ENCODE measurements at regions not wholly inside any gene's neighbourhood (a gene's known extent, or its start where the extent isn't known, plus 50 kb on each side); places are given as distances from the start of the nearest gene placed in this dataset.

- H3K36me3 Mint-ChIP-seq (ENCODE audit: insufficient read depth, unreplicated experiment): no peaks in the 10 kb centered on the region
- BruUV-seq (replicated peaks): no TSS peak
- CTCF ChIA-PET: no interaction called here
Measured at GRCh38 chr3:105274536-105274935, 92.2 kb upstream of the ALCAM start.

GRCh38 chr3:105274958-105275357, 91.8 kb upstream of the ALCAM start:
- no peaks in the 10 kb centered on the region for H3K9me3 ChIP-seq
- Mint-ChIP-seq H3K4me3 (ENCODE audit: unreplicated experiment) (no peak overlapping the region), H3K27me3 (ENCODE audit: insufficient read depth, unreplicated experiment) (peaks cover 2% of the 10 kb centered on the region), H3K27ac (ENCODE audit: unreplicated experiment) (no peak overlapping the region), H3K36me3 (ENCODE audit: insufficient read depth, unreplicated experiment) (no peaks in the 10 kb centered on the region), H3K9me3 (ENCODE audit: unreplicated experiment) (no peaks in the 10 kb centered on the region), H3K4me1 (ENCODE audit: low read depth, unreplicated experiment) (no peaks in the 10 kb centered on the region)
- POLR2A ChIA-PET: no interaction called here
- H3K36me3 ChIP-seq (ENCODE audit: control insufficient read depth, insufficient read depth, low read length): no peaks in the 10 kb centered on the region
- H3K4me1 ChIP-seq: no peaks in the 10 kb centered on the region
- CTCF ChIA-PET: no interaction called here
- no peak for DNase-seq
- no peak overlapping the region for H3K4me3 ChIP-seq (ENCODE audit: low read depth, low read length)
- no peak for TF ChIP-seq CTCF (IDR thresholded peaks at IDR 0.05; ENCODE audit: insufficient read depth in 1 of 2, low read depth in 1 of 2, low read length in 1 of 2, severe bottlenecking in 1 of 2, unreplicated experiment in 1 of 2)
- H3K27me3 ChIP-seq (replicated peaks; ENCODE audit: control insufficient read depth, insufficient read depth, low read length): no peaks in the 10 kb centered on the region
- intact Hi-C loops (cut with micrococcal nuclease; ENCODE audit: unreplicated experiment): no loop called here
- BruUV-seq (replicated peaks): no TSS peak

More at GRCh38 chr3:105274536-105274935, 92.2 kb upstream of the ALCAM start:
- Histone ChIP-seq H3K27me3 (replicated peaks; ENCODE audit: control insufficient read depth, insufficient read depth, low read length) (no peaks in the 10 kb centered on the region), H3K9me3 (no peaks in the 10 kb centered on the region), H3K4me1 (no peaks in the 10 kb centered on the region), H3K36me3 (ENCODE audit: control insufficient read depth, insufficient read depth, low read length) (no peaks in the 10 kb centered on the region), H3K4me3 (ENCODE audit: low read depth, low read length) (no peak overlapping the region)
- no peaks in the 10 kb centered on the region for H3K9me3 Mint-ChIP-seq (ENCODE audit: unreplicated experiment)
- no peak overlapping the region for H3K4me3 Mint-ChIP-seq (ENCODE audit: unreplicated experiment)
- intact Hi-C loops (cut with micrococcal nuclease; ENCODE audit: unreplicated experiment): no loop called here
- no peak overlapping the region for H3K27ac Mint-ChIP-seq (ENCODE audit: unreplicated experiment)
- POLR2A ChIA-PET: no interaction called here
- no peak for TF ChIP-seq CTCF (IDR thresholded peaks at IDR 0.05; ENCODE audit: insufficient read depth in 1 of 2, low read depth in 1 of 2, low read length in 1 of 2, severe bottlenecking in 1 of 2, unreplicated experiment in 1 of 2)
- no peak for DNase-seq
- H3K4me1 Mint-ChIP-seq (ENCODE audit: low read depth, unreplicated experiment): no peaks in the 10 kb centered on the region
- peaks cover 2% of the 10 kb centered on the region for H3K27me3 Mint-ChIP-seq (ENCODE audit: insufficient read depth, unreplicated experiment)

GRCh38 chr3:105277656-105278055, 89.1 kb upstream of the ALCAM start:
- no peak for DNase-seq
- Histone ChIP-seq H3K9me3 (no peaks in the 10 kb centered on the region), H3K27me3 (replicated peaks; ENCODE audit: control insufficient read depth, insufficient read depth, low read length) (no peaks in the 10 kb centered on the region), H3K36me3 (ENCODE audit: control insufficient read depth, insufficient read depth, low read length) (no peaks in the 10 kb centered on the region), H3K4me3 (ENCODE audit: low read depth, low read length) (no peak overlapping the region), H3K4me1 (no peaks in the 10 kb centered on the region)
- H3K27me3 Mint-ChIP-seq (ENCODE audit: insufficient read depth, unreplicated experiment): peaks cover 2% of the 10 kb centered on the region
- BruUV-seq (replicated peaks): no TSS peak
- H3K4me3 Mint-ChIP-seq (ENCODE audit: unreplicated experiment): no peak overlapping the region
- H3K4me1 Mint-ChIP-seq (ENCODE audit: low read depth, unreplicated experiment): no peaks in the 10 kb centered on the region
- no peak for TF ChIP-seq CTCF (IDR thresholded peaks at IDR 0.05; ENCODE audit: insufficient read depth in 1 of 2, low read depth in 1 of 2, low read length in 1 of 2, severe bottlenecking in 1 of 2, unreplicated experiment in 1 of 2)
- no peak overlapping the region for H3K27ac Mint-ChIP-seq (ENCODE audit: unreplicated experiment)
- H3K36me3 Mint-ChIP-seq (ENCODE audit: insufficient read depth, unreplicated experiment): no peaks in the 10 kb centered on the region
- ChIA-PET POLR2A (no interaction called here), CTCF (no interaction called here)
- intact Hi-C loops (cut with micrococcal nuclease; ENCODE audit: unreplicated experiment): no loop called here
- no peaks in the 10 kb centered on the region for H3K9me3 Mint-ChIP-seq (ENCODE audit: unreplicated experiment)

All from Caco-2 (cell line).